ENCODE measurements at regions not wholly inside any gene's neighbourhood (a gene's known extent, or its start where the extent isn't known, plus 50 kb on each side); places are given as distances from the start of the nearest gene placed in this dataset.

DNA sequence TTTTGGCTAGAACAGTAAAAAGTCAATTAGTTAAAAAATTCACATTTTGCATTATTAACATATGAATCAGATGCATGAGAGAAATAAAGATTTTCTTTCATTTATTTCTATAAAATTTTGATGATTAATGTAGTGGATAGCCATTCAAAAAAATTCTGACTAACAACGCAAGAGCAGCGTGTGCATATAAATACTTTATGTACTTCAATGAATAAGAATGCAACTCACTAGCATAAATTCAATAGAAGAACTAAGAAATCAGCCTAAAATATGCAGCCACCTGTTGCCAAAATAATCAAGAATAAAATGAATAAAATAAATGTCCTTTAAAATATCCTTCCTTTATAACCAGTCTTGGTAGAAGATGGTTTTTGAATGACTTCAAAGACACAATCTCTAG is 471.9 kb downstream of the PDGFC start:
- ChIA-PET CTCF (no interaction called here), POLR2A (no interaction called here)
- H3K9me3 Mint-ChIP-seq (ENCODE audit: insufficient read depth) = peaks cover 4% of the 10 kb centered on the region
- no peak overlapping the region for H3K4me3 Mint-ChIP-seq
- H3K27ac Mint-ChIP-seq = no peak overlapping the region
- no peaks in the 10 kb centered on the region for H3K27me3 Mint-ChIP-seq (ENCODE audit: low read depth)
- H3K4me1 Mint-ChIP-seq (ENCODE audit: low read depth) = no peaks in the 10 kb centered on the region
- ATAC-seq (no peak), DNase-seq (no peak)
- H3K36me3 Mint-ChIP-seq (ENCODE audit: low read depth) = no peaks in the 10 kb centered on the region

DNA sequence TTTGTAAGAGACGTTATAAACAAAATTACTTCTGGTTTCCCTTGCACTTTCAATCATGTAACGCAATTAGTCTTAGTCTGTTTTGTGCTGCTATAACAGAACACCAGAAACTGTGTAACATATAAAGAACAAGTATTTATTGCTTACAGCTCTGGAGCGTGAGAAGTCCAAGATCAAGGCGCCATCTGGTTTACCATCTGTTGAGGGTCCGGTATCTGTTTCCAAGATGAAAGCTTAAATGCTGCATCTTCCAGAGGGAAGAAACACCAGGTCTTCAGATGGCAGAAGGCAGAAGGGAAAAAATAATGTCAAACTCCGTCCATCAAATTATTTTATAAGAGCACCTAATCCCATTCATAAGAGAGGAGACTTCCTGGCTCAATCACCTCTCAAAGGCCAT is 474.1 kb downstream of the PDGFC start:
- Mint-ChIP-seq H3K9me3 (ENCODE audit: insufficient read depth) (no peaks in the 10 kb centered on the region), H3K27ac (no peak overlapping the region), H3K27me3 (ENCODE audit: low read depth) (no peaks in the 10 kb centered on the region), H3K36me3 (ENCODE audit: low read depth) (no peaks in the 10 kb centered on the region), H3K4me1 (ENCODE audit: low read depth) (no peaks in the 10 kb centered on the region), H3K4me3 (no peak overlapping the region)
- ChIA-PET POLR2A (no interaction called here), CTCF (no interaction called here)
- DNase-seq (no peak), ATAC-seq (no peak)

DNA sequence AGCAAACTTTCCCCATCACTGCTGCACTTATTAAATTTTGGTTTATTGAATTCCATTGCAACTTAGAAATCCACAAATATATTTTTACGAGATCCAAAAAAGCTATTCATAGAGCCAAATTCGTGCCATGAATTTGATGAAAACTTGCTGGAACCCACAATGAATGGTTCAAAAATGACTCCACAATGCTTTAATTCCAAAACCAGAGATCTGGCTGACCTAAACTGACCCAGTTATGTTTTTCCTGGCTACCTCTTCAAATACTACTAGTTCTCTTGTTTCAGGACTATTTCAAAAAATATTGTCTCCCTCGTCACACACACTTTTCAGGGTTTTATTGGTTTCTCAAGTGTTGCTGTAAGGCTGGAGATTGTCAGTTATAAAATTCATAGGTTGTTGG is 474.8 kb downstream of the PDGFC start:
- DNase-seq (no peak), ATAC-seq (no peak)
- Mint-ChIP-seq H3K9me3 (ENCODE audit: insufficient read depth) (no peaks in the 10 kb centered on the region), H3K4me1 (ENCODE audit: low read depth) (no peaks in the 10 kb centered on the region), H3K27ac (no peak overlapping the region), H3K4me3 (no peak overlapping the region), H3K36me3 (ENCODE audit: low read depth) (no peaks in the 10 kb centered on the region), H3K27me3 (ENCODE audit: low read depth) (no peaks in the 10 kb centered on the region)
- CTCF ChIA-PET = no interaction called here
- POLR2A ChIA-PET = no interaction called here

DNA sequence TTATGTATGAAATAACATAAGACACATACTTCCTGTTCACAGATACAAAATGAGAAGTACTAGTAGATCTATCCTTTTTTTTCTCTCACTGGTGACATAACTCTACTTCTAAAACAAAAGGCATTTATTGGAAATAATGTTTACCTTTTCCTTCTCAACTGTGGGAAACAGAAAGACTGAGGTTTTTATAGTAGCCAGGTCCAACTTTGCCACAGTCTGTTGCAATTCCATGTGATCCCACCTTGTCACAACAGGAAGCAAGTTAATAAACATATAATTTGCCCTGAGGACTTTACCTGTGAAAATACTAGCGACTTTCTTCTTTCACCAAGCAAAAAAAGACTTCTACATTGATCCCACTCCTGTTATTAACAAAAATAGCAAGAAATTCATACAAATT is 475.8 kb downstream of the PDGFC start:
- Mint-ChIP-seq H3K36me3 (ENCODE audit: low read depth) (no peaks in the 10 kb centered on the region), H3K4me3 (no peak overlapping the region), H3K27me3 (ENCODE audit: low read depth) (no peaks in the 10 kb centered on the region), H3K9me3 (ENCODE audit: insufficient read depth) (no peaks in the 10 kb centered on the region), H3K4me1 (ENCODE audit: low read depth) (no peaks in the 10 kb centered on the region), H3K27ac (no peak overlapping the region)
- POLR2A ChIA-PET = no interaction called here
- no peak for DNase-seq
- no peak for ATAC-seq
- CTCF ChIA-PET = no interaction called here

DNA sequence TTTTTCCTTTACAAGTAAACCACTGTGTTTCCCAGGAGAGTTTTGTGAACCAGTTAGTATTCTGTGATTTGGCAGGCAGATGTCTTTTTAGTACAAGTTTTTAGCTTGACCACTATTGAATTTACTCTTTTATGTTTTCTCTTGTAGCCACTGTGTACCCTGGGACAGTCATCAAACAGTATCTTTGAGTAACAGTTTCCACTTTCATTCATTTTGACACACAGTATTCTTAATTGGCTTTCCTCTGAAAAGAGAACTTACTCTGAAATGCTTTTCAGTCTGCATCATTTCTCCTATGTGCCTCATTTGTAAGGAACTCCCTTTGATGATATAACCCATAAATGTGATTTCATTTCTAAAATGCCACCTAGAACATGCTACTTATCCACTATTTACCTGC is 476.5 kb downstream of the PDGFC start:
- Mint-ChIP-seq H3K36me3 (ENCODE audit: low read depth) (no peaks in the 10 kb centered on the region), H3K4me3 (no peak overlapping the region), H3K9me3 (ENCODE audit: insufficient read depth) (no peaks in the 10 kb centered on the region), H3K27ac (no peak overlapping the region), H3K27me3 (ENCODE audit: low read depth) (no peaks in the 10 kb centered on the region), H3K4me1 (ENCODE audit: low read depth) (no peaks in the 10 kb centered on the region)
- ChIA-PET POLR2A (no interaction called here), CTCF (no interaction called here)
- ATAC-seq = no peak
- no peak for DNase-seq

DNA sequence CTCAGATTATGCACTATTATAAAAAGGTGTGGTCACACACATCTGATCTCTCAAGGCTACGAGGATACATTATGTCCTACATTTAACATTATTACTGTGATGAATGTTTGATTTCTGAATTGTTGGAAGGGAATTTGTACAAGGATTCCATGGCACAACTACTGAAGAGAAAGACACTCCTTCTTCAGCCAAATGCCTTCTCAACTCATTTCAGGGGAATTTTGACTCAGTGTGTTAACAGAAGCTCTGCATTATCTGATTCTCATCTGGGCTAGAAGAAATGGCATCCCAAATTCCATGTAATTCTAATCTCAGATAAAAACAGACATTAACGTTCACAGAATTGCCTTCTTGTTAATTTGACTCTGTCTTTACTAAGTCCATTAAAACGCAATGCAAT is 477.7 kb downstream of the PDGFC start:
- Mint-ChIP-seq H3K4me1 (ENCODE audit: low read depth) (no peaks in the 10 kb centered on the region), H3K27ac (no peak overlapping the region), H3K4me3 (no peak overlapping the region), H3K36me3 (ENCODE audit: low read depth) (no peaks in the 10 kb centered on the region), H3K9me3 (ENCODE audit: insufficient read depth) (no peaks in the 10 kb centered on the region), H3K27me3 (ENCODE audit: low read depth) (no peaks in the 10 kb centered on the region)
- ATAC-seq (no peak), DNase-seq (no peak)
- POLR2A ChIA-PET = no interaction called here
- CTCF ChIA-PET = no interaction called here

DNA sequence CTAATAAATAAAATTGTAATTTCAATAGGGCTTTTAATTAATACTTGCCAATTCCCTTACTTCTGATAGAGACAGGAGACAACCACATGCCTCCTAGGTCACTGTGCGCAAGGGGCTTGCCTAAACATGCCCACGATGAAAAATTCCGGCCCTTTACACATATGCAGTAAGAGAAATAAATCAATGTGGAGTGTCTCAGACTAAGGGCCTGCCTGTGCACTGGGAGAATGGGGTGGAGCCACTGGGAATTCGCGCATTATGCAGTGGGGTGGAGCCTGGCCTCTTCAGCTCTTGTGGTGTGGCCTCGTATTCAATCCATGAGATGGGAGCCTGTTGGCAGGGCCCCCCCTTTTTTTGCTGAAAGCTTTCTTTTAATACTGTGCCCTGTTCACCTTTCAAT is 484.5 kb downstream of the PDGFC start:
- no peaks in the 10 kb centered on the region for H3K27me3 Mint-ChIP-seq (ENCODE audit: low read depth)
- POLR2A ChIA-PET = no interaction called here
- CTCF ChIA-PET = no interaction called here
- H3K9me3 Mint-ChIP-seq (ENCODE audit: insufficient read depth) = no peaks in the 10 kb centered on the region
- DNase-seq (no peak), ATAC-seq (no peak)
- H3K36me3 Mint-ChIP-seq (ENCODE audit: low read depth) = no peaks in the 10 kb centered on the region
- H3K27ac Mint-ChIP-seq = no peak overlapping the region
- H3K4me1 Mint-ChIP-seq (ENCODE audit: low read depth) = no peaks in the 10 kb centered on the region
- no peak overlapping the region for H3K4me3 Mint-ChIP-seq

DNA sequence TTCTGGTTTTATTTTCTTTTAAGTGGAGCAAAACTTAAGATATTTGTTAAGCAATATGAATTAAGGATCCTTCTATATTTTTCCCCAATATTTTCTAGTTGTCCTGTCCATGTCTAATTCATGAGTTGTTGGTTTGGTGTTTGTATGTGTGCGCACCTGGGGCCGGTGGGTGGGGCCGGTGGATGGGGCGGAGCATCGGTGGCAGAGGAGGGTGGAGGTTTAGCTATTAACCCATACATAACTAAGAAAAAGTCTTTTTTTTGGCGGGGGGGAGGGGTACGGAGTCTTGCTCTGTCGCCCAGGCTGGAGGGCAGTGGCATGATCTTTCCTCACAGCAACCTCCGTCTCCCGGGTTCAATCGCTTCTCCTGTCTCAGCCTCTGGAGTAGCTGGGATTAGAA is 489.8 kb downstream of the PDGFC start:
- H3K36me3 Mint-ChIP-seq (ENCODE audit: low read depth) = no peaks in the 10 kb centered on the region
- no peaks in the 10 kb centered on the region for H3K27me3 Mint-ChIP-seq (ENCODE audit: low read depth)
- no peak overlapping the region for H3K27ac Mint-ChIP-seq
- no peak for DNase-seq
- no peaks in the 10 kb centered on the region for H3K9me3 Mint-ChIP-seq (ENCODE audit: insufficient read depth)
- ChIA-PET CTCF (no interaction called here), POLR2A (no interaction called here)
- ATAC-seq = no peak
- no peaks in the 10 kb centered on the region for H3K4me1 Mint-ChIP-seq (ENCODE audit: low read depth)
- H3K4me3 Mint-ChIP-seq = no peak overlapping the region

DNA sequence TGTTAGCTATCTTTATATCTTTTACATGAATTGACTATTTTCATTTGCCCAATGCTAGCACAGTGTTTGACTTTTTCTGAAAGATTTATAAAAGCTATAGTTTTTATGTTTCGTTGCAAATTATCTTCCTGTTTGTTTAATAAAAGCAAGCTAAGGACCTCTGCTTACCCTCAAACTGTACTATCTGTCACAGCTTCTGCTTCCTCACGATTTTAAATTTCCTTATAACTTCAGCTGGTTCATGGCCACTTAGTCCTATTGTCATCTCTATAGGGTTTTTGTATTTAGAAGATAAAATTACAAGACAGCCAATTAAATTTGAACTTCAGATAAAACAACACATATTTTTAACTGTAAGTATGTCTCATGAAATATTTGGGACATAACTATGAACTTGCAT is 494.0 kb downstream of the PDGFC start:
- Mint-ChIP-seq H3K9me3 (ENCODE audit: insufficient read depth) (no peaks in the 10 kb centered on the region), H3K27ac (no peak overlapping the region), H3K27me3 (ENCODE audit: low read depth) (no peaks in the 10 kb centered on the region), H3K4me3 (no peak overlapping the region), H3K36me3 (ENCODE audit: low read depth) (no peaks in the 10 kb centered on the region), H3K4me1 (ENCODE audit: low read depth) (no peaks in the 10 kb centered on the region)
- no peak for ATAC-seq
- DNase-seq = no peak
- ChIA-PET CTCF (no interaction called here), POLR2A (no interaction called here)

DNA sequence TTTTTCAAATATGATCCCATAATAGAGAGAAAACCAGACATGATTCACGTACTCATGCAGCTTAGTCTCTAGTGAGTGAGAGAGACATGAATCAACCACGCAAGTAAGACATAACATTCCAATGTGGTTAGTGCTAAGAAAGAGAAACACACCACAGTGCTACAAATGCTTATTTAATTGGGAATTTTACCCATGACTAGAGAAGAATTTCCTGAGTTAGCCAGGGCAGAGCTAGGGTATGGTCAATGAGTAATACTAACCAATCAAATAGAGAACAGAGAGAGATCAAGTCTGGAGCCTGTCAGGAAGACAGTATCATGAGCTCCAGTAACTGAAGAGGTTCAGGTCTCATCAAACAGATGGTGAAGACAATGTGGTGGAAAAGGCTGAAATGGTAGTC is 495.2 kb downstream of the PDGFC start:
- POLR2A ChIA-PET = no interaction called here

DNA sequence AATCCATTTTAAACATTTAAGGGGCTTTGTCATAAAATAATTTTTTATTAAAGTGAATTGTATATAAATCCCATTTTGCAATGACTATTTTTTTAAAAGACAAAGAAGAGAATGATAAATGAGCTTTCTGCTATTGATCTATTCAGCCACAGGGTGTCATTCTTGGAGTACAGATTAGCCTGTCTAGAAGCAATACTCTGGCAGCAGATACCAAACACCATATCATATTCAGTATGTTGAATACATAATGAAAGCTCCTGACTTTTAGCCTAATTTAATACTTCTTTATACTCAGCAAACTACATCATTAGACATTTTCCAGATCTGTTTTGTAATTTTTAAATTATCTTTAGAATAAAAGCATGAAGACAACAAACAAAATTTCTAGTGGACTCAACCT is 496.3 kb downstream of the PDGFC start:
- no peaks in the 10 kb centered on the region for H3K36me3 Mint-ChIP-seq (ENCODE audit: low read depth)
- no peaks in the 10 kb centered on the region for H3K9me3 Mint-ChIP-seq (ENCODE audit: insufficient read depth)
- no peak overlapping the region for H3K4me3 Mint-ChIP-seq
- ATAC-seq = no peak
- no peaks in the 10 kb centered on the region for H3K27me3 Mint-ChIP-seq (ENCODE audit: low read depth)
- no peak overlapping the region for H3K27ac Mint-ChIP-seq
- POLR2A ChIA-PET = no interaction called here
- CTCF ChIA-PET = no interaction called here
- no peaks in the 10 kb centered on the region for H3K4me1 Mint-ChIP-seq (ENCODE audit: low read depth)
- DNase-seq = no peak

More for the DNA sequence above, 495.2 kb downstream of the PDGFC start:
- no peak overlapping the region for H3K27ac Mint-ChIP-seq
- H3K36me3 Mint-ChIP-seq (ENCODE audit: low read depth) = no peaks in the 10 kb centered on the region
- DNase-seq (no peak), ATAC-seq (no peak)
- H3K9me3 Mint-ChIP-seq (ENCODE audit: insufficient read depth) = no peaks in the 10 kb centered on the region
- H3K4me1 Mint-ChIP-seq (ENCODE audit: low read depth) = no peaks in the 10 kb centered on the region
- no peaks in the 10 kb centered on the region for H3K27me3 Mint-ChIP-seq (ENCODE audit: low read depth)
- CTCF ChIA-PET = no interaction called here
- no peak overlapping the region for H3K4me3 Mint-ChIP-seq

DNA sequence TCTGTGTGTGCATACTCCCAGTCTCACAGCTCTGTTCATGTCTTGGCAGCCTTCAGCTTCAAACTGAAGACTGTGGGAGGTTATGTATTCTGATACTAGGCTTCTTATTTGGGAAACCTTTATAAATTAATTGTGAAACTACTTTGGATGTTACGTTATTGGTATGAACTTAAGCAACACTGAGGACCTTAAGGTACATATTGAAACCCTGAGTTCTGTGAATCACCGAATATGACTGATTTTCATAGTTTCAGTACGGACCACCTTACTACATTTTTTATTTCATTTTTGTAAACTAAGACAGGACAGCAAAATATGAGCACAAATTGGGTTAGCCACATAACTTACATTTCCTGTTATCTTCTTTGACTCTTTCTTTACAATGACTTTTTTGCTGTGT is 498.4 kb downstream of the PDGFC start:
- ATAC-seq = no peak
- no peak overlapping the region for H3K27ac Mint-ChIP-seq
- H3K4me1 Mint-ChIP-seq (ENCODE audit: low read depth) = no peaks in the 10 kb centered on the region
- no peak overlapping the region for H3K4me3 Mint-ChIP-seq
- DNase-seq = no peak
- CTCF ChIA-PET = no interaction called here
- no peaks in the 10 kb centered on the region for H3K36me3 Mint-ChIP-seq (ENCODE audit: low read depth)
- no peaks in the 10 kb centered on the region for H3K9me3 Mint-ChIP-seq (ENCODE audit: insufficient read depth)
- no peaks in the 10 kb centered on the region for H3K27me3 Mint-ChIP-seq (ENCODE audit: low read depth)
- POLR2A ChIA-PET = no interaction called here

DNA sequence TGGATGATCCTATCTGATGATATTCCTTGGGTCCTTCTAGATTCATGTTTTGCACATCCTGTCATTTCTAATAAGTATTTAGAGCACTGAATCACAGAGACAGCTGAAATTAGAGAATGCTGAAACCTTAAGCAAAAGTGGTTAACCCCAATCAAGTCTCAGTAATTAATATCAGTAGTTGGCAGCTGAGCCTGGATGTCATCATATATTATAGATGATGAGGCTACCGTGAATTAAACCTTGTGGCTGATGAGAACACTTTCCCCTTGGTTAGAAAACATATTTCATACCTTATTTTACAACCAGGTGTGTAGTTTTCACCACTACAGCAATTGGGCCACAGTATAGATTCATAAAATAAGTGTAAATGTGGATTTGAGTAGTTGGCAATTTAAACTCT is 499.0 kb downstream of the PDGFC start:
- Mint-ChIP-seq H3K4me1 (ENCODE audit: low read depth) (no peaks in the 10 kb centered on the region), H3K36me3 (ENCODE audit: low read depth) (no peaks in the 10 kb centered on the region), H3K4me3 (no peak overlapping the region), H3K27ac (no peak overlapping the region), H3K27me3 (ENCODE audit: low read depth) (no peaks in the 10 kb centered on the region), H3K9me3 (ENCODE audit: insufficient read depth) (no peaks in the 10 kb centered on the region)
- DNase-seq (no peak), ATAC-seq (no peak)
- ChIA-PET CTCF (no interaction called here), POLR2A (no interaction called here)

DNA sequence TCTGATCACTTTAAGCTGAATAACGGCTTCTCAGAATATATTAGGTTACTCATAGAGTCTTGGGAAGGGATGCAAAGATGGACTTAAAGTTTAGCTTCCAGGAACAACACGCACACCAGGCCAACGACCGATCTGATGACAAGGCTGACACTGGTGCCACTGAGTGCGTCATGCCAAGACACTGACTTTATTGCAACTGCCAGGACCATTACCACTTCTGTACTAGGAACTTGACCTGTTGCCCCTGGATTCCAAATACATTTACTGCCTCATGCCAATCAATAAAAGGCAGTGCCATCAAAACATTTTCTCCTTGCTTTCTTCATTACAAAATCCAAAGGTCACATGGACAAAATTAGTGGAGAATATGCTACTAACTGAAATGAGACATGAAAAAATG is 505.9 kb upstream of the CTSO start:
- H3K36me3 Mint-ChIP-seq (ENCODE audit: low read depth) = no peaks in the 10 kb centered on the region
- POLR2A ChIA-PET = no interaction called here
- H3K9me3 Mint-ChIP-seq (ENCODE audit: insufficient read depth) = peaks cover 6% of the 10 kb centered on the region
- no peak overlapping the region for H3K27ac Mint-ChIP-seq
- DNase-seq (no peak), ATAC-seq (no peak)
- no peak overlapping the region for H3K4me3 Mint-ChIP-seq
- CTCF ChIA-PET = no interaction called here
- no peaks in the 10 kb centered on the region for H3K27me3 Mint-ChIP-seq (ENCODE audit: low read depth)
- H3K4me1 Mint-ChIP-seq (ENCODE audit: low read depth) = no peaks in the 10 kb centered on the region
